Spleen (tissue), 11 donors: ENCODE measurements at regions not wholly inside any gene's neighbourhood (a gene's known extent, or its start where the extent isn't known, plus 50 kb on each side); places are given as distances from the start of the nearest gene placed in this dataset.

ENCODE experiments used
- DNase-seq: peaks from one replicate; pipeline ENCODE4 v3.0.0-alpha.2; 2020
- H3K27ac ChIP-seq, 8 donors: fragments of 200-600 bp; sonication (generic) in 7 of 8; 1 replicate in 4 of 8; 2 replicates in 4 of 8; pipeline versions ENCODE4 v1.5.0 to v1.8.0; 2016 to 2021; ENCODE audit warnings: inconsistent platforms in 4 of 8, mild to moderate bottlenecking in 4 of 8, moderate library complexity in 1 of 8
- H3K27me3 ChIP-seq, 7 donors: fragments of 200-600 bp; sonication (generic) in 6 of 7; replicated peaks in 1 of 7; 1 replicate in 4 of 7; 2 replicates in 3 of 7; pipeline versions ENCODE4 v1.5.0 to v1.8.0; 2016 to 2021; ENCODE audit warnings: inconsistent platforms in 3 of 7, mild to moderate bottlenecking in 1 of 7
- H3K36me3 ChIP-seq, 6 donors: fragments of 200-600 bp; sonication (generic) in 5 of 6; 1 replicate in 4 of 6; 2 replicates in 2 of 6; pipeline versions ENCODE4 v1.5.0 to v1.8.0; 2016 to 2021; ENCODE audit warnings: inconsistent platforms in 2 of 6
- H3K4me1 ChIP-seq, 6 donors: fragments of 200-600 bp; sonication (generic) in 5 of 6; 1 replicate in 3 of 6; 2 replicates in 3 of 6; pipeline versions ENCODE4 v1.5.0 to v1.8.0; 2016 to 2021; ENCODE audit warnings: inconsistent platforms in 3 of 6
- H3K4me3 ChIP-seq, 8 donors: fragments of 200-600 bp; sonication (generic) in 7 of 8; 1 replicate in 4 of 8; 2 replicates in 4 of 8; pipeline versions ENCODE4 v1.5.0 to v1.8.0; 2016 to 2021; ENCODE audit warnings: inconsistent platforms in 4 of 8, mild to moderate bottlenecking in 4 of 8, moderate library complexity in 2 of 8
- H3K9me3 ChIP-seq, 8 donors: fragments of 200-600 bp; sonication (generic) in 7 of 8; 1 replicate in 4 of 8; 2 replicates in 4 of 8; pipeline versions ENCODE4 v1.5.0 to v1.8.0; 2016 to 2021; ENCODE audit warnings: inconsistent platforms in 4 of 8
- CTCF ChIP-seq, 11 experiments: fragments of 200-600 bp in 7 of 11; fragments of 450-650 bp in 4 of 11; sonication (generic) in 4 of 11; IDR thresholded peaks in 8 of 11; conservative IDR thresholded peaks in 3 of 11; 1 replicate in 7 of 11; 2 replicates in 4 of 11; pipeline versions ENCODE4 v1.4.0 to v1.8.0; 2016 to 2021; ENCODE audit warnings: antibody characterized with exemption in 11 of 11, inconsistent platforms in 4 of 11, mild to moderate bottlenecking in 1 of 11
- POLR2A ChIP-seq, 3 donors: fragments of 450-650 bp; IDR thresholded peaks; one replicate each; pipeline ENCODE4 v1.5.1; 2017; ENCODE audit warnings: antibody characterized with exemption in 3 of 3, mild to moderate bottlenecking in 1 of 3
- POLR2AphosphoS5 ChIP-seq, 3 donors: sonication (generic); formaldehyde crosslinking; IDR thresholded peaks; one replicate each; pipeline ENCODE4 v1.5.1; 2017; ENCODE audit warnings: antibody characterized with exemption in 3 of 3
- WGBS, 5 donors: extraction: QIAGEN DNeasy Blood & Tissue Kit in 3 of 5; methylation state at CpG; one replicate each; pipeline versions ENCODE4 v1.1.5 to v1.1.7; 2013 to 2018; 5-methylcytosine and 5-hydroxymethylcytosine counted together
- intact Hi-C: fragments of 100-400 bp; cut with DNase I; formaldehyde crosslinking; loops from one replicate; pipeline ENCODE4 v1.15.0; 2023; ENCODE audit warnings: low total_unique reads
- donor health status: healthy with polysubstance abuse.
- donor health status: DM: no; HTN: no; CAD: no; lungs with moderate emphysema.
- donor health status: DM: no; HTN: no; CAD: no.
- donor health status: Bipolar disorder and iron deficiency.
- donor health status: healthy.
- donor health status: DM: no; HTN: no; CAD: no.
- donor health status: DM: yes; HTN: yes; CAD: no.

- intact Hi-C loops, result no loop called here
- no peaks in the 10 kb centered on the region for H3K36me3 ChIP-seq
Measured at GRCh38 chr1:98048751-98049325, 128.0 kb upstream of the DPYD start.

GRCh38 chr1:98048244-98048643 lies 127.4 kb upstream of the DPYD start:
- no peaks in the 10 kb centered on the region for H3K36me3 ChIP-seq
- H3K4me1 ChIP-seq, result peaks cover 4 to 40% (median 24%) of the 10 kb centered on the region in 6 donors
- peaks cover 23 to 99% (median 76%) of the 10 kb centered on the region in 7 donors for H3K27me3 ChIP-seq
- no peak overlapping the region for H3K27ac ChIP-seq
- H3K4me3 ChIP-seq, result peak overlapping the region in 2 of 8 donors; percentile 5 to 24
- H3K9me3 ChIP-seq, result no peaks in the 10 kb centered on the region
- intact Hi-C loops, result no loop called here
- TF ChIP-seq POLR2A (IDR thresholded peaks at IDR 0.05), result no peak
- no peak for TF ChIP-seq CTCF (IDR thresholded peaks at IDR 0.05 in 8 of 11, conservative IDR thresholded peaks at IDR 0.05 in 3 of 11)
- TF ChIP-seq POLR2AphosphoS5 (IDR thresholded peaks at IDR 0.05), result peak in 2 of 3 donors; percentile 23 to 30
- WGBS, 5 donors, result 0 to 2% (median 1%) methylated on average over 15 of the region's 15 CpGs
- peak; percentile 84 for DNase-seq

More at GRCh38 chr1:98048751-98049325, 128.0 kb upstream of the DPYD start:
- H3K4me1 ChIP-seq, result peaks cover 10 to 46% (median 30%) of the 10 kb centered on the region in 6 donors
- peak overlapping the region in 2 of 8 donors; percentile 5 to 24 for H3K4me3 ChIP-seq
- 5 to 7% (median 6%) methylated on average over 16 of the region's 16 CpGs for WGBS, 5 donors
- no peaks in the 10 kb centered on the region for H3K9me3 ChIP-seq
- H3K27me3 ChIP-seq, result peaks cover 23 to 99% (median 80%) of the 10 kb centered on the region in 7 donors
- no peak for DNase-seq
- no peak for TF ChIP-seq POLR2A (IDR thresholded peaks at IDR 0.05)
- no peak for TF ChIP-seq CTCF (IDR thresholded peaks at IDR 0.05 in 8 of 11, conservative IDR thresholded peaks at IDR 0.05 in 3 of 11)
- TF ChIP-seq POLR2AphosphoS5 (IDR thresholded peaks at IDR 0.05), result no peak
- no peak overlapping the region for H3K27ac ChIP-seq

GRCh38 chr1:98047171-98047570 lies 126.3 kb upstream of the DPYD start:
- H3K27me3 ChIP-seq, result peaks cover 23 to 99% (median 80%) of the 10 kb centered on the region in 7 donors
- H3K9me3 ChIP-seq, result no peaks in the 10 kb centered on the region
- intact Hi-C loops, result no loop called here
- H3K4me1 ChIP-seq, result peaks cover 3 to 37% (median 22%) of the 10 kb centered on the region in 6 donors
- H3K27ac ChIP-seq, result no peak overlapping the region
- TF ChIP-seq CTCF (IDR thresholded peaks at IDR 0.05 in 8 of 11, conservative IDR thresholded peaks at IDR 0.05 in 3 of 11) (no peak), POLR2AphosphoS5 (IDR thresholded peaks at IDR 0.05) (no peak), POLR2A (IDR thresholded peaks at IDR 0.05) (no peak)
- no peak for DNase-seq
- WGBS, 5 donors, result 36 to 64% (median 46%) methylated on average over 1 of the region's 1 CpG
- H3K36me3 ChIP-seq, result no peaks in the 10 kb centered on the region
- H3K4me3 ChIP-seq, result no peak overlapping the region

- WGBS, 5 donors, result 5 to 7% (median 5%) methylated on average over 30 to 51 of the region's 51 CpGs
- peak; percentile 74 for DNase-seq
- Histone ChIP-seq H3K4me3 (peak overlapping the region; percentile 10 to 67 (median 41)), H3K27me3 (peaks cover 23 to 96% (median 75%) of the 10 kb centered on the region in 7 donors), H3K27ac (no peak overlapping the region), H3K36me3 (no peaks in the 10 kb centered on the region), H3K4me1 (peaks cover 3 to 37% (median 22%) of the 10 kb centered on the region in 6 donors), H3K9me3 (no peaks in the 10 kb centered on the region)
- intact Hi-C loops, result no loop called here
- TF ChIP-seq POLR2A (IDR thresholded peaks at IDR 0.05), result no peak
- peak in 1 of 11 experiments; percentile 1 for TF ChIP-seq CTCF (IDR thresholded peaks at IDR 0.05 in 8 of 11, conservative IDR thresholded peaks at IDR 0.05 in 3 of 11)
Measured at GRCh38 chr1:98045767-98046641, 125.2 kb upstream of the DPYD start.
